IMR-90 (cell line): ENCODE measurements at regions not wholly inside any gene's neighbourhood (a gene's known extent, or its start where the extent isn't known, plus 50 kb on each side); places are given as distances from the start of the nearest gene placed in this dataset.

Experiments used
- ATAC-seq: fragments of 200-7000 bp; cut with Tn5 transposase; 2 replicates; pipeline ENCODE4 v1.9.1; 2020; ENCODE audit warnings: low read depth, mild to moderate bottlenecking, moderate library complexity
- BruUV-seq: library from RNA; stranded (reverse); fragments of 400-500 nt; replicated peaks from 2 replicates; lab custom pipeline; 2021; lab: Mats Ljungman, UMichigan
- CTCF ChIA-PET: fragments of 300-600 bp; formaldehyde crosslinking; extraction: SDS; loops from one replicate; lab custom pipeline; 2021; ENCODE audit warnings: antibody characterized with exemption; lab: Yijun Ruan, JAX
- POLR2A ChIA-PET: fragments of 300-600 bp; sonication (Branson Sonifier 250); formaldehyde crosslinking; loops from one replicate; lab custom pipeline; 2022; ENCODE audit warnings: antibody characterized with exemption; ENCODE audit not compliant: unreplicated experiment; lab: Charles Lee
- DNase-seq: peaks from one replicate; pipeline ENCODE4 v3.0.0; 2013
- H2AFZ ChIP-seq: replicated peaks from 2 replicates; pipeline ENCODE3; 2013; ENCODE audit warnings: low read length, mild to moderate bottlenecking; ENCODE audit not compliant: poor library complexity
- H2AK5ac ChIP-seq: 2 replicates; pipeline ENCODE4 v1.6.1; 2013; ENCODE audit warnings: low read depth, low read length, inconsistent platforms
- H2AK9ac ChIP-seq: replicated peaks from 2 replicates; pipeline ENCODE3; 2013; ENCODE audit warnings: mild to moderate bottlenecking, low read depth, low read length, moderate library complexity; ENCODE audit not compliant: poor library complexity
- H2BK120ac ChIP-seq: 2 replicates; pipeline ENCODE4 v1.6.1; 2013; ENCODE audit warnings: low read depth, low read length, inconsistent platforms
- H2BK15ac ChIP-seq: 3 replicates; pipeline ENCODE4 v1.6.1; 2013; ENCODE audit warnings: low read depth, low read length, inconsistent platforms
- H2BK20ac ChIP-seq: 2 replicates; pipeline ENCODE4 v1.6.1; 2013; ENCODE audit warnings: low read depth, mild to moderate bottlenecking, inconsistent platforms, low read length, moderate library complexity
- H2BK5ac ChIP-seq: 2 replicates; pipeline ENCODE4 v1.6.1; 2013; ENCODE audit warnings: mild to moderate bottlenecking, low read depth, low read length, inconsistent platforms; ENCODE audit not compliant: poor library complexity, severe bottlenecking
- H3K14ac ChIP-seq: replicated peaks from 2 replicates; pipeline ENCODE4 v1.6.1; 2013; ENCODE audit warnings: low read depth, low read length, inconsistent platforms
- H3K18ac ChIP-seq: 2 replicates; pipeline ENCODE4 v1.6.1; 2013; ENCODE audit warnings: low read depth, low read length, control low read depth
- H3K23ac ChIP-seq: 2 replicates; pipeline ENCODE4 v1.6.1; 2013; ENCODE audit warnings: low read depth, low read length, inconsistent platforms
- H3K27ac ChIP-seq: 2 replicates; pipeline ENCODE4 v1.5.1; 2013; ENCODE audit warnings: mild to moderate bottlenecking, control low read depth, low read length; ENCODE audit not compliant: insufficient read depth
- H3K27me3 ChIP-seq: 2 replicates; pipeline ENCODE4 v1.6.1; 2013; ENCODE audit warnings: low read length; ENCODE audit not compliant: control insufficient read depth, insufficient read depth
- H3K36me3 ChIP-seq: 2 replicates; pipeline ENCODE4 v1.6.1; 2013; ENCODE audit warnings: low read length, mixed read lengths; ENCODE audit not compliant: control insufficient read depth, insufficient read depth
- H3K4ac ChIP-seq: 2 replicates; pipeline ENCODE4 v1.6.1; 2013; ENCODE audit warnings: low read depth, low read length, inconsistent platforms
- H3K4me1 ChIP-seq: 2 replicates; pipeline ENCODE4 v1.6.1; 2013; ENCODE audit warnings: low read length, mixed read lengths; ENCODE audit not compliant: control insufficient read depth, insufficient read depth
- H3K4me2 ChIP-seq: 2 replicates; pipeline ENCODE4 v1.6.1; 2013; ENCODE audit warnings: low read depth, mild to moderate bottlenecking, control low read depth, low read length, moderate library complexity
- H3K4me3 ChIP-seq: 2 replicates; pipeline ENCODE4 v1.5.1; 2013; ENCODE audit warnings: low read depth, mild to moderate bottlenecking, control low read depth, low read length, moderate library complexity; ENCODE audit not compliant: insufficient read depth
- H3K56ac ChIP-seq: 2 replicates; pipeline ENCODE4 v1.6.1; 2013; ENCODE audit warnings: low read length, inconsistent platforms; ENCODE audit not compliant: insufficient read depth; ENCODE audit errors: extremely low read depth
- H3K79me1 ChIP-seq, 2 experiments: 2 replicates each; pipeline ENCODE4 v1.6.1; 2013; ENCODE audit warnings: low read length in 2 of 2, inconsistent platforms in 1 of 2, low read depth in 1 of 2
- H3K9ac ChIP-seq: 2 replicates; pipeline ENCODE4 v1.6.1; 2013; ENCODE audit warnings: low read depth, low read length, control low read depth
- H3K9me1 ChIP-seq: 2 replicates; pipeline ENCODE4 v1.6.1; 2013; ENCODE audit warnings: low read length, inconsistent platforms; ENCODE audit not compliant: insufficient read depth
- H3K9me3 ChIP-seq: 2 replicates; pipeline ENCODE4 v1.6.1; 2013; ENCODE audit warnings: low read length; ENCODE audit not compliant: control insufficient read depth, insufficient read depth
- H4K20me1 ChIP-seq: 2 replicates; pipeline ENCODE4 v1.6.1; 2013; ENCODE audit warnings: low read length, inconsistent platforms; ENCODE audit not compliant: insufficient read depth
- H4K5ac ChIP-seq: 2 replicates; pipeline ENCODE4 v1.6.1; 2013; ENCODE audit warnings: mild to moderate bottlenecking, low read depth, low read length, control low read depth
- H4K8ac ChIP-seq, 2 experiments: 2 replicates each; pipeline ENCODE4 v1.6.1; 2013; ENCODE audit warnings: low read depth in 2 of 2, low read length in 2 of 2, control low read depth in 1 of 2, inconsistent platforms in 1 of 2
- H4K91ac ChIP-seq: 2 replicates; pipeline ENCODE4 v1.6.1; 2013; ENCODE audit warnings: low read depth, low read length, inconsistent platforms; ENCODE audit not compliant: insufficient read depth
- CEBPB ChIP-seq: IDR thresholded peaks from 2 replicates; pipeline ENCODE4 v1.6.1; 2012; ENCODE audit warnings: low read depth, low read length, improper control_type of control experiment
- CHD1 ChIP-seq: IDR thresholded peaks from 2 replicates; pipeline ENCODE4 v1.6.1; 2012; ENCODE audit warnings: low read depth, low read length, improper control_type of control experiment
- MAFK ChIP-seq: IDR thresholded peaks from 2 replicates; pipeline ENCODE4 v1.6.1; 2012; ENCODE audit warnings: low read depth, low read length, improper control_type of control experiment
- MXI1 ChIP-seq: IDR thresholded peaks from 2 replicates; pipeline ENCODE4 v1.6.1; 2012; ENCODE audit warnings: low read depth, mild to moderate bottlenecking, low read length, moderate library complexity, borderline replicate concordance
- NFE2L2 ChIP-seq: fragments of 150-350 bp; IDR thresholded peaks from 2 replicates; pipeline ENCODE4 v1.6.1; 2016; ENCODE audit warnings: low read depth, mild to moderate bottlenecking, low read length
- POLR2A ChIP-seq: IDR thresholded peaks from 2 replicates; pipeline ENCODE4 v1.6.1; 2012; ENCODE audit warnings: mild to moderate bottlenecking, low read depth, low read length
- RFX5 ChIP-seq: IDR thresholded peaks from 2 replicates; pipeline ENCODE4 v1.8.0; 2012; ENCODE audit warnings: low read depth, mild to moderate bottlenecking, low read length, moderate library complexity
- SMC3 ChIP-seq: fragments of 150-350 bp; IDR thresholded peaks from 2 replicates; pipeline ENCODE4 v1.6.1; 2016; ENCODE audit warnings: low read depth, mild to moderate bottlenecking, antibody characterized with exemption, low read length, moderate library complexity
- WGBS, 2 experiments: methylation state at CpG; one replicate each; pipeline versions ENCODE4 v1.1.5 to v1.1.7; 2013; ENCODE audit warnings: missing lambda C conversion rate in 2 of 2; ENCODE audit not compliant: insufficient read length in 1 of 2; ENCODE audit errors: extremely low coverage in 2 of 2; 5-methylcytosine and 5-hydroxymethylcytosine counted together
- dilution Hi-C: fragments of 300-500 bp; cut with HindIII; formaldehyde crosslinking; loops from one replicate; pipeline ENCODE4 v1.14.3; 2018; ENCODE audit warnings: low sequenced_read_pairs; ENCODE audit not compliant: unreplicated experiment
- in situ Hi-C: fragments of 300-500 bp; cut with MboI; formaldehyde crosslinking; loops from 3 replicates; pipeline ENCODE4 v1.14.3; 2019; ENCODE audit warnings: low sequenced_read_pairs, inconsistent platforms, mixed read lengths
- intact Hi-C: fragments of 100-400 bp; cut with micrococcal nuclease; formaldehyde crosslinking; loops from 2 replicates; pipeline ENCODE4 v1.10.0; 2022

- H3K79me1 ChIP-seq = no peaks in the 10 kb centered on the region
- H3K4me1 ChIP-seq = no peaks in the 10 kb centered on the region
- no peaks in the 10 kb centered on the region for H3K27me3 ChIP-seq
- no peak overlapping the region for H3K14ac ChIP-seq
- H3K56ac ChIP-seq = no peak overlapping the region
- H3K9me1 ChIP-seq = no peaks in the 10 kb centered on the region
- no peak overlapping the region for H2AFZ ChIP-seq
- no peak overlapping the region for H3K4me2 ChIP-seq
- H3K18ac ChIP-seq = no peak overlapping the region
- no peak overlapping the region for H2BK15ac ChIP-seq
- H3K4me3 ChIP-seq = no peak overlapping the region
- H4K5ac ChIP-seq = no peak overlapping the region
- H3K4ac ChIP-seq = no peak overlapping the region
- no peak overlapping the region for H4K91ac ChIP-seq
- CTCF ChIA-PET = no interaction called here
- H2BK120ac ChIP-seq = no peak overlapping the region
- BruUV-seq = no TSS peak
- whole genome bisulfite sequencing, 2 experiments = no CpG with 5 or more reads among the region's 1 CpG
- dilution Hi-C loops = no loop called here
- H3K9me3 ChIP-seq = peaks cover 18% of the 10 kb centered on the region; the same call in 1 of the 2 replicates
- no peak for DNase-seq
- no peak overlapping the region for H2BK5ac ChIP-seq
- intact Hi-C loops = no loop called here
- H4K20me1 ChIP-seq = no peaks in the 10 kb centered on the region
- H3K23ac ChIP-seq = no peak overlapping the region
- TF ChIP-seq SMC3 = no peak
- TF ChIP-seq MXI1 = no peak
- TF ChIP-seq NFE2L2 = no peak
- TF ChIP-seq MAFK = no peak
- no peak for TF ChIP-seq POLR2A
- TF ChIP-seq RFX5 = no peak
- no peak for TF ChIP-seq CEBPB
- TF ChIP-seq CHD1 = no peak
- no peak overlapping the region for H2AK5ac ChIP-seq
- ATAC-seq = no peak
- H4K8ac ChIP-seq = no peak overlapping the region
- POLR2A ChIA-PET = no interaction called here
- no peak overlapping the region for H3K9ac ChIP-seq
- no peak overlapping the region for H2AK9ac ChIP-seq
- no peak overlapping the region for H3K27ac ChIP-seq
- H2BK20ac ChIP-seq = no peak overlapping the region
- in situ Hi-C loops = no loop called here
- H3K36me3 ChIP-seq = no peaks in the 10 kb centered on the region
Measured at GRCh38 chrX:1792636-1793035, 177.8 kb downstream of the ASMT start.
